ENCODE measurements at regions not wholly inside any gene's neighbourhood (a gene's known extent, or its start where the extent isn't known, plus 50 kb on each side); places are given as distances from the start of the nearest gene placed in this dataset.

GRCh38 chr3:64870876-64871646, 183.3 kb upstream of the ADAMTS9 start:
- no peaks in the 10 kb centered on the region for H3K36me3 ChIP-seq
- no peaks in the 10 kb centered on the region for H3K27me3 ChIP-seq (replicated peaks; ENCODE audit: insufficient read depth)
- no peak for TF ChIP-seq CTCF (IDR thresholded peaks at IDR 0.05)
- H3K9me3 ChIP-seq: peaks cover 4% of the 10 kb centered on the region
- peaks cover 0 to 4% of the 10 kb centered on the region in 2 donors for H3K4me1 ChIP-seq (ENCODE audit: control insufficient read depth in 1 of 2, low read depth in 2 of 2)
- ATAC-seq (ENCODE audit: insufficient number of reproducible peaks, low FRiP score, low read depth): no peak
- DNase-seq (ENCODE audit: low spot score): no peak
- no peak overlapping the region for H3K27ac ChIP-seq
- no peak overlapping the region for H3K4me3 ChIP-seq

- Histone ChIP-seq H3K4me3 (no peak overlapping the region), H3K27me3 (replicated peaks; ENCODE audit: insufficient read depth) (no peaks in the 10 kb centered on the region), H3K36me3 (no peaks in the 10 kb centered on the region), H3K4me1 (ENCODE audit: control insufficient read depth in 1 of 2, low read depth in 2 of 2) (peaks cover 0 to 4% of the 10 kb centered on the region in 2 donors), H3K9me3 (peaks cover 4% of the 10 kb centered on the region), H3K27ac (no peak overlapping the region)
- DNase-seq (ENCODE audit: low spot score) (no peak), ATAC-seq (ENCODE audit: insufficient number of reproducible peaks, low FRiP score, low read depth) (no peak)
- no peak for TF ChIP-seq CTCF (IDR thresholded peaks at IDR 0.05)
Measured at GRCh38 chr3:64867224-64867623, 179.4 kb upstream of the ADAMTS9 start.

DNA sequence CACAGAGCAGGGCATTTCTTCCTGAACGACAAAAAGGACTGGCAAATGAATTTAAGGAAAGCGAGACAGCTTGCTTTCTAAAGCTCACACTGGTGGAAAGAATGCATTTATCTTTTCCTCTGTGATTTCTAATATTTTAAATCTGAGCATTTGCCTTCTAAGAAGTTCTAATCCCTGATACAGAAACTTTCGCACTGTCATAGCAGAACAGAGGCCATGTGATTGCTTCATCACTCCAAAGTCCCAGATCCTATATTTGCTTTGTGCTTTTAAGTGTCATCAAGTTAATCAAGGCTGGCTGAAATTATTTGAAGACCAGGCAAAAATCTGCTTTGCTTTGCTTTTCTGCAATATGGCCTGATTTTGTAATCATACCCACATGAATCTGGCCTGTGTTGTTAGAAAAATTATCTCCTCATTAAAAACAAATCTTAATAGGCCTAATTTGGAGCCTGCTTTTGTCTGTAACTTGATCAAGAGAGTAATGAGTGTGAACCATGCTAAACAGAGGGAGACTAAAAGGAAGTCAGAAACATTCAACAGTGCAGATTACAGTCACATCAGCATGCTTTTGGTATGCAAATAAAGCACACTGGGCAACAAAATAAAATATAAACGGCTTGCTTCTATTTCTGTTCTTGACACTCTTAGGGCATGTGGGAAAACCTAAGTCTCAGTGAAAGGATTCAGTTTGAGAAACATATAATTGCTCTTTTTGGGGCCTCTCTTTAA, 178.2 kb upstream of the ADAMTS9 start:
- H3K4me3 ChIP-seq: no peak overlapping the region
- no peaks in the 10 kb centered on the region for H3K36me3 ChIP-seq
- no peak for TF ChIP-seq CTCF (IDR thresholded peaks at IDR 0.05)
- DNase-seq (ENCODE audit: low spot score) (no peak), ATAC-seq (ENCODE audit: insufficient number of reproducible peaks, low FRiP score, low read depth) (no peak)
- H3K9me3 ChIP-seq: peaks cover 4% of the 10 kb centered on the region
- H3K27me3 ChIP-seq (replicated peaks; ENCODE audit: insufficient read depth): no peaks in the 10 kb centered on the region
- peaks cover 0 to under 1% of the 10 kb centered on the region in 2 donors for H3K4me1 ChIP-seq (ENCODE audit: control insufficient read depth in 1 of 2, low read depth in 2 of 2)
- no peak overlapping the region for H3K27ac ChIP-seq

- ATAC-seq (ENCODE audit: insufficient number of reproducible peaks, low FRiP score, low read depth) (no peak), DNase-seq (ENCODE audit: low spot score) (no peak)
- H3K27ac ChIP-seq: no peak overlapping the region
- H3K4me1 ChIP-seq (ENCODE audit: control insufficient read depth in 1 of 2, low read depth in 2 of 2): peaks cover 0 to 6% of the 10 kb centered on the region in 2 donors
- no peaks in the 10 kb centered on the region for H3K27me3 ChIP-seq (replicated peaks; ENCODE audit: insufficient read depth)
- no peak for TF ChIP-seq CTCF (IDR thresholded peaks at IDR 0.05)
- H3K4me3 ChIP-seq: no peak overlapping the region
- no peaks in the 10 kb centered on the region for H3K9me3 ChIP-seq
- no peaks in the 10 kb centered on the region for H3K36me3 ChIP-seq
Measured at GRCh38 chr3:64863226-64864212, 175.7 kb upstream of the ADAMTS9 start.

Data from thoracic aorta (tissue), 2 donors.